ENCODE measurements at regions not wholly inside any gene's neighbourhood (a gene's known extent, or its start where the extent isn't known, plus 50 kb on each side); places are given as distances from the start of the nearest gene placed in this dataset.
"Not testable (repeated sequence)": the region's sequence is repeated elsewhere in the genome, so short reads cannot be mapped to it uniquely, and the experiment has no call there.

DNA sequence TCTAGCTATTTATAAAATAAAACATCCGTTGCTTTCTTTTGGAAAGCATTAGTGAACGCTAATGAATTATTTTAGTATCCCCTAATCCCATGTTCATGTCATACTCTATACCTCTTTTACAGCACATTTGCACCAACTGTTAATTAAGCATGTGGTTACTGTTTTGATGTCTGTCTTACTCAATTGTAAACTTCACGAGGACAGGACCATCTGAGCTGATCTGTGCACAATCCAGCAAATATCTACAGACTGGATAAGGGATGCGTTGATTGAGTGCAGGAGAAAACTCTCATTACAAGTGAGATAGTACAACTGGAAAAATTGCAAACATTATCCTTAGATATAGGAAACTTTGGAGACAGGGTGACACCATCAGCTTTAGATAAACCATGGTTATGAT, 201.1 kb downstream of the PCDH20 start:
- DNase-seq = no peak

DNA sequence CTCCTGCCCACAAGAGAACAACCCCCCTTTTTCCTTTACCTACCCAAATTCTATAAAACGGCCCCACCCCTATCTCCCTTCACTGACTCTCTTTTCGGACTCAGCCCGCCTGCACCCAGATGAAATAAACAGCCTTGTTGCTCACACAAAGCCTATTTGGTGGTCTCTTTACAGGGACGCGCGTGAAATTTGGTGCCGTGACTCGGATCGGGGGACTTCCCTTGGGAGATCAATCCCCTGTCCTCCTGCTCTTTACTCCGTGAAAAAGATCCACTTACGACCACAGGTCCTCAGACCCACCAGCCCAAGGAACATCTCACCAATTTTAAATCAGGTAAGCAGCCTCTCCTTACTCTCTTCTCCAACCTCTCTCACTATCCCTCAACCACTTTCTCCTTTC, 209.8 kb downstream of the PCDH20 start:
- DNase-seq = not testable (repeated sequence)

- DNase-seq = no peak
Observed at GRCh38 chr13:61204025-61204424, 211.6 kb downstream of the PCDH20 start.

DNA sequence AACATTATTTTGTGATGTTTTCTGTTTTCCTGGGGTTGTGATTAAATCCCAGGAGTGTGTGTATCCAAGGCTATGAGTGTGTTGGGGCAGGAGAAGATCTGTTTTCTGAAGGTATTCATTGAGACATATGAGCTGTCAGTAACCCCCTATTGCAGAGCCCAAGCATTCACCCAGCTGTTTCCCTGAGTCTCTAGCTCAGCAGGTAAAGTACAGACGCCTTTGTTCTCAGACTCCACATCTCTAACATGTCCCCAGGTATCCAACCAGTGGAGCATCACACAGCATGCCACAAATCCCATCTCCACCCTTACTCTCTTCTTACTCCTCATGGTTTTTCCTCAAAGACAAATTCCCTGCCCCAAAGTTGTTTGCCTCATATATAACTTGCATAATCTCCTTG, 213.6 kb downstream of the PCDH20 start:
- DNase-seq = no peak

- no peak for DNase-seq
Observed at GRCh38 chr13:61192826-61193225, 222.8 kb downstream of the PCDH20 start.

DNA sequence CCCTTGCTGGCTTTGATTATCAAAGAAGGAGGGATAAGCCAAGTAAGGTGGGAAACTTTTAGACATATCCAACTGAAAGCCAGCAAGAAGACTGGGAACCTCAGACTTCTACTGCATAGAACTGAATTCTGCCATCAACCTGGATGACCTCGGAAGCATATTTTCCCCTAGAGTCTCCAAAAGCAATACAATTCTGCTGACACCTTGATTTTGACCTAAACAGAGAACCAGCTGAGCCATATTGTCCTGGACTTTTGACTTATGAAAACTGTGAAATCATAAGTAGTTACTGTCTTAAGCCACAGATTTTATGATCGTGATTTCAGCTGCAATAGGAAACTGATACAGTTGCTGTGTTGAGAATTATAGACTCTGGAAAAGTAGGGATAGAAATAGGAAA, 227.6 kb downstream of the PCDH20 start:
- no peak for DNase-seq

DNA sequence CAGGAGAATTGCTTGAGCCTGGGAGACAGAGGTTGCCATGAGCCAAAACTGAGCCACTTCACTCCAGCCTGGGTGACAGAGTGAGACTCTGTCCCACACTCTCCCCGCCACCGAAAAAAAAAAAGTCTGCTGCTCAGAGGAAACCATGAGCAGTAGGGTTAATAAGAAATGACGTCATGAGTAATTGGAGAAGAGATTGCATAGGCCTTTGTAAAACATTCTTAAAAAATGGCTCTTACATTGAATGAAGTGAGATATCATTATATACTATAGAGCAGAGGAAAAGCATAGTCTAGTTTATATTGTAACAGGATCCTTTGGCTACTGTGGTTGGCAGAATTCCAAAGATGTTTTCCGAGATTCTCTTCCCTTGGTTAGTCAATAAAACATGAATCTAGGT, 228.2 kb downstream of the PCDH20 start:
- DNase-seq = no peak

DNA sequence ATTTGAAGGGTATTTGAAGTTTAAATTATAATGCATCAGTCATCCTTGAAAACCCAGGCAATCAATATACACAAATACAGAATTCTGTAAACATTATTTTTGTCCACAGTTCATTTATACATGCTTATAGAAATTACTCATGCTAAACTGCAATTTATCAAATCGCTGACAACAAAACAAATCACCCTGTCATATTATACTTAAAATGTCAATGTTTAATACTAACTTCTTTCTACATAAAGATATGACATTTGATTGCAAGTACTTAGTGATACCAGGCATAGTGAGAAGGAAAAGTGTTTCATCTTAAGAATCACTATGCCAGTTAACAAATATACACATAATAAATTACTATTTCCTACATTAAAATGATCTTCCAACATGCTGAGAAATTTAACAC, 232.0 kb downstream of the PCDH20 start:
- DNase-seq = no peak

DNA sequence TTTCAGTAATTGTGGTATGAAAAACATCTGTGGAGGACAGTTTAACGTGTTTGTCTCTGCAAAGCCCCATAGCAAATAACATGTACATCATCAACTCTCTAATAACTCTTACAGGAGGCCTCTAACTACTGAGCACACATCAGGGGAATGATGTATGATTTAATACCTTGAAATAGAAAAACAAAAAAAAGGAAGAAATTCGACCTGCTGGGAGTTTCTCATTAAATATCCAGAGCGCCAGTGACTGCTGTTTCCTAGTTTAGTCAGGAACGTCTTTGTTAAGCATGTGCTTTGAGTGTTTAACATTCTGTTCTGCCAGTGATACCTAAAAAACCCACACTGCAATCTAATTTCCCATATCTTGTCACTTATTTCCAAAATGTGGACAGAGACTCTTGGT, 235.4 kb downstream of the PCDH20 start:
- no peak for DNase-seq

GRCh38 chr13:61179741-61180140, 235.9 kb downstream of the PCDH20 start:
- no peak for DNase-seq

- DNase-seq = no peak
Observed at GRCh38 chr13:61170856-61171255, 244.8 kb downstream of the PCDH20 start.

GRCh38 chr13:61162636-61163035, 253.0 kb downstream of the PCDH20 start:
- DNase-seq = no peak

DNA sequence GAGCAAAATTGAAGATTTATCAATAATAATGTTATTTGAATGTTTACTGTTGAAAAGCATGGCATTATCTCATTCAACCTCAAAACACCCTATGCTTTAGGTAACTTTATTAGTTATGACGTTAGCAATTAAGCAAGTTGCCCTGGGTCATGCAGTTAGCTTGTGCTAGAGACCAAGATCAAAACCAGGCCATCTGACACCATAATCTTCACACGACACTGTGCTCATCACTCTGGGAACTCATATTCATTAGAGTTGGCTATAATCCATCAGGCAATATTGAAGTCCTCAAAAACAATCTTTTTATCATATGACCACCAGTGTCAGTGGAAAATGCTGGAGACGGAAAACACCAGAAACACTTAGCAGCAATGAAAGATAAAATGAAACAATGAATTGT, 253.5 kb downstream of the PCDH20 start:
- DNase-seq = no peak

- DNase-seq = peak; percentile 48
Observed at GRCh38 chr13:61156753-61157152, 258.9 kb downstream of the PCDH20 start.

GRCh38 chr13:61151062-61151461, 264.6 kb downstream of the PCDH20 start:
- no peak for DNase-seq

DNA sequence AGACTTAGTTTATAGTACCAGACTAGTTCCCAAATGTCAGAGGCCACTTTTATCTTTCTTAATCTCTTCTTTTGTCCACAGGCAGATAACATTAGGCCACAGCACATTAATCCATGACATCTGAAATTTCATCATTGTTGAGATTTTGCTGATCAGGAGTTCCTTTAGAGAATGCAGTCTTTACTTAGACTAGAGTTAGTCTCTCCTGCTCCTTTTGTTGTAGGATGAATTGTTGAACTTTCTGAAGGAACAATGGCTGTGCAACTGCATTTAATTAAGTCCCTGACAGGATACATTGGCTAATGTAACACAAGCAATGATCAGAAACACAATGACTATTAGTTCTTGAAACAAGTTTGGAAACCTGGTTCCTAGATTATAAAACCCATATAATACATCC, 266.3 kb downstream of the PCDH20 start:
- no peak for DNase-seq

- DNase-seq = no peak
Observed at GRCh38 chr13:61148691-61149315, 266.8 kb downstream of the PCDH20 start.

- no peak for DNase-seq
Observed at GRCh38 chr13:61148211-61148610, 267.4 kb downstream of the PCDH20 start.

GRCh38 chr13:61146571-61146970, 269.1 kb downstream of the PCDH20 start:
- no peak for DNase-seq

DNA sequence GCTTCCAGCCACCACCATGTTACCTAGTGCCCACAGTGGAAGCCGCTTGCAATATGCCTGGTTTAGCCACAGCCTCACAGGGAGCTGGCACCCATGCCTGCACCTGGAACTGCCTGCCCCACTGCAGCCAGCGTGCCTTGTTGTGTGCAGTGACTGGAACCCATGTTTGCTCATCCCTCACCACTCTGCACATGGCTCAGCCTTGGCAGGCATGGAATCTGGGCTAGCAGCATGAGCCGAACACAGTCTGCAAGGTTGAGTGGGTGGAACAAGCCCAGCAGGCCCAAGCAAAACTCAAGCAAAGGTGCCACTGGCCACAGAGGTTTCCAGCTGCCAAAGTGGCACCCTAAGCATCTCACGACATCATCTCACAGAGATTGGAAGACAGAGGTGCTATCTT, 269.5 kb downstream of the PCDH20 start:
- no peak for DNase-seq

GRCh38 chr13:61144834-61145593, 270.6 kb downstream of the PCDH20 start:
- DNase-seq = no peak

GRCh38 chr13:61144301-61144700, 271.3 kb downstream of the PCDH20 start:
- no peak for DNase-seq

DNA sequence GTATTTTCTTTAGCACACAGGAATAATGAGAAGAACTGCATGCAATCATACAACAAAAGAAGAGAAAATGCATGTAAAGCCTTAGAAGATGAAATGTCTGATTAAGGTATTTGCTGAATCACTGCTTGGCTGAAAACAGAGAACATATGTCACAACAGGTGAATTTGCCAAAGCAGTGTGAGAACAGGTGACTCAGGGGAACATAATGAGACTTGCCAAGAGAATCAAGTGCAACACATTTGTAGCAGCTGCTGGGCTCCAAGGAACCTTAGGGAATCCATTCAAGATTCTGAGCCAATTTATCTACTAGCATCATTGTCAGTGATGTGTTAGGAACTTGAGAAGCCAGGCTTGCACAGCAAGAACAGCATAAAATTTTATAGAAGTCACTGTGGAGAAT, 273.1 kb downstream of the PCDH20 start:
- DNase-seq = no peak

DNA sequence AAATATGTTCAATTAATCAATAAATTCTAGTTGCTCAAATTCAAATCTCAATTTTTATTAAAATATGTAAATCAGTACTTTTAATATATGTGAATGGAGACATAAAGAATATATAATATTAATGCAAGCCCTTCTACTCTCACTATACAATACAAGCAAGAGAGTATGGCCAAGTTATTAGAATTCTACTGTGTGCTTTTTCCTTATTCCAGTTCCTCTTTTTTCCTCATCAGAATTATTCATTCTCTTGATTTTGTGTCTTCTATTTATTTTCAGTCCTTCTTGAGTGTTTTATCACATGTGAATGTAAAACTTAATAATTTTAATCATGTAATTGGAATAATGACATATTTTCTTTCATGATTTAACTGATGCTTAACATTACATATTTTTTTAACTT, 276.8 kb downstream of the PCDH20 start:
- DNase-seq = no peak

- no peak for DNase-seq
Observed at GRCh38 chr13:61136515-61136914, 279.1 kb downstream of the PCDH20 start.

All from MV-4-11 (cell line).